Uterus (tissue), 2 donors: ENCODE measurements at regions not wholly inside any gene's neighbourhood (a gene's known extent, or its start where the extent isn't known, plus 50 kb on each side); places are given as distances from the start of the nearest gene placed in this dataset.

Experiments
- POLR2A ChIP-seq, 2 donors: fragments of 450-650 bp; IDR thresholded peaks; one replicate each; pipeline ENCODE4 v1.6.1; 2016; ENCODE audit warnings: antibody characterized with exemption in 2 of 2, mild to moderate bottlenecking in 1 of 2, moderate library complexity in 1 of 2
- TF ChIP-seq, protein P1 (sequence below), 4 experiments: fragments of 200-600 bp in 2 of 4; fragments of 450-650 bp in 2 of 4; sonication (generic) in 2 of 4; IDR thresholded peaks; one replicate each; pipeline ENCODE4 v1.5.1; 2016 to 2019; ENCODE audit warnings: antibody characterized with exemption in 4 of 4, mild to moderate bottlenecking in 2 of 4, moderate library complexity in 1 of 4

DNA sequence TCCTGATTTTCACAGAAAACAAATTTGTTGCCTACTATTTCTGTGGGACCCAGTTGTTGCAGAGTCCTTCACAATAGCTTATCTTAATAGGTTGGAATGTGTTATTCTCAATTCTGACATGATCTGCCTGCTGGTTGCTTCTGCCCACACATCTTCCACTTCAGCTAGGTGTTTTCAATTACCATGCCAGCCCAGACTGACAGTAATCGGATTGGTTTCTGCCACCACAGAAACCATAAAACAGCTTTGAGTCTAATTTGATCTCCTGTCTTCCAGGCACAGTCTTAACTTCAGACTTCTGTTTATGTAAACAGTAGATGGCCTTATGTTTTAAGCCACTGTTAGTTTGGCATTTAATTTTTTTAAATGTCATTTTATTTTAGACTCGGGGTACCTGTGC is 248.2 kb upstream of the RBMS1 start:
- no peak for TF ChIP-seq POLR2A (IDR thresholded peaks at IDR 0.05)
- TF ChIP-seq, protein P1, sequence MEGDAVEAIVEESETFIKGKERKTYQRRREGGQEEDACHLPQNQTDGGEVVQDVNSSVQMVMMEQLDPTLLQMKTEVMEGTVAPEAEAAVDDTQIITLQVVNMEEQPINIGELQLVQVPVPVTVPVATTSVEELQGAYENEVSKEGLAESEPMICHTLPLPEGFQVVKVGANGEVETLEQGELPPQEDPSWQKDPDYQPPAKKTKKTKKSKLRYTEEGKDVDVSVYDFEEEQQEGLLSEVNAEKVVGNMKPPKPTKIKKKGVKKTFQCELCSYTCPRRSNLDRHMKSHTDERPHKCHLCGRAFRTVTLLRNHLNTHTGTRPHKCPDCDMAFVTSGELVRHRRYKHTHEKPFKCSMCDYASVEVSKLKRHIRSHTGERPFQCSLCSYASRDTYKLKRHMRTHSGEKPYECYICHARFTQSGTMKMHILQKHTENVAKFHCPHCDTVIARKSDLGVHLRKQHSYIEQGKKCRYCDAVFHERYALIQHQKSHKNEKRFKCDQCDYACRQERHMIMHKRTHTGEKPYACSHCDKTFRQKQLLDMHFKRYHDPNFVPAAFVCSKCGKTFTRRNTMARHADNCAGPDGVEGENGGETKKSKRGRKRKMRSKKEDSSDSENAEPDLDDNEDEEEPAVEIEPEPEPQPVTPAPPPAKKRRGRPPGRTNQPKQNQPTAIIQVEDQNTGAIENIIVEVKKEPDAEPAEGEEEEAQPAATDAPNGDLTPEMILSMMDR (IDR thresholded peaks at IDR 0.05), result no peak
